DOHH2 (cell line): ENCODE measurements at regions not wholly inside any gene's neighbourhood (a gene's known extent, or its start where the extent isn't known, plus 50 kb on each side); places are given as distances from the start of the nearest gene placed in this dataset.

ENCODE experiments used
- EZH2phosphoT487 ChIP-seq: fragments of 200-600 bp; sonication (generic); IDR thresholded peaks from 2 replicates; pipeline ENCODE4 v1.6.1; 2017; ENCODE audit warnings: borderline replicate concordance, mild to moderate bottlenecking, antibody characterized with exemption, low read length, moderate library complexity, mixed read lengths
- TF ChIP-seq, protein P1 (sequence below): fragments of 200-600 bp; sonication (generic); IDR thresholded peaks from one replicate; pipeline ENCODE4 v1.5.1; 2014; ENCODE audit warnings: antibody characterized with exemption, mild to moderate bottlenecking, low read depth, low read length; ENCODE audit not compliant: poor library complexity, severe bottlenecking

DNA sequence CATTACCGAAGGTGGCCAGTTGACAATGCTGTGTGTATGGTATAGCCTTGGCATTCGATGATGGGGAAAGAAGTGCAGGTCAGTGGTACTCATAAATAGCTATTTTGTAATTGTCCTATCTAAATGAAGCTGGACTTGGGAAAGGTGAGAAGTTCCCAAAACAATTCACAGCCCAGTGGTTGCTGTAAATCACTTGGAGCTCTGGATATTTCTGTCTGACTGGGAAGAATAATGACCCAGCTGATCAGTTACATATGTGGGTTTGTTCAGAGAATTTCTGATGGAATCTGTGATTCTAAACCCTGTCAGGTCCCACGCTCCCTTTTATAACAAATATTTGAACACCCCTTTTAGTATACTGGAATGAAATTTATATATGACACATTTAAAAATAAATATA is 133.9 kb upstream of the PFN2 start:
- TF ChIP-seq, protein P1, sequence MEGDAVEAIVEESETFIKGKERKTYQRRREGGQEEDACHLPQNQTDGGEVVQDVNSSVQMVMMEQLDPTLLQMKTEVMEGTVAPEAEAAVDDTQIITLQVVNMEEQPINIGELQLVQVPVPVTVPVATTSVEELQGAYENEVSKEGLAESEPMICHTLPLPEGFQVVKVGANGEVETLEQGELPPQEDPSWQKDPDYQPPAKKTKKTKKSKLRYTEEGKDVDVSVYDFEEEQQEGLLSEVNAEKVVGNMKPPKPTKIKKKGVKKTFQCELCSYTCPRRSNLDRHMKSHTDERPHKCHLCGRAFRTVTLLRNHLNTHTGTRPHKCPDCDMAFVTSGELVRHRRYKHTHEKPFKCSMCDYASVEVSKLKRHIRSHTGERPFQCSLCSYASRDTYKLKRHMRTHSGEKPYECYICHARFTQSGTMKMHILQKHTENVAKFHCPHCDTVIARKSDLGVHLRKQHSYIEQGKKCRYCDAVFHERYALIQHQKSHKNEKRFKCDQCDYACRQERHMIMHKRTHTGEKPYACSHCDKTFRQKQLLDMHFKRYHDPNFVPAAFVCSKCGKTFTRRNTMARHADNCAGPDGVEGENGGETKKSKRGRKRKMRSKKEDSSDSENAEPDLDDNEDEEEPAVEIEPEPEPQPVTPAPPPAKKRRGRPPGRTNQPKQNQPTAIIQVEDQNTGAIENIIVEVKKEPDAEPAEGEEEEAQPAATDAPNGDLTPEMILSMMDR = no peak
- TF ChIP-seq EZH2phosphoT487 = no peak
